CD14-positive monocyte (primary cell): ENCODE measurements at regions not wholly inside any gene's neighbourhood (a gene's known extent, or its start where the extent isn't known, plus 50 kb on each side); places are given as distances from the start of the nearest gene placed in this dataset.

Source experiments
- DNase-seq, 3 donors: peaks; one replicate each; pipeline ENCODE4 v3.0.0-alpha.2; 2011 to 2022
- H2AFZ ChIP-seq: 2 replicates; pipeline ENCODE4 v1.6.0; 2012; ENCODE audit warnings: mild to moderate bottlenecking, low read depth, low read length, inconsistent platforms; ENCODE audit not compliant: insufficient read depth, poor library complexity, severe bottlenecking
- H3K27ac ChIP-seq, 2 donors: 1 replicate in 1 of 2; 2 replicates in 1 of 2; pipeline ENCODE4 v1.5.1; 2012 to 2013; ENCODE audit warnings: low read length in 2 of 2, control low read depth in 1 of 2, inconsistent platforms in 1 of 2, low read depth in 1 of 2, mild to moderate bottlenecking in 1 of 2
- H3K27me3 ChIP-seq, 2 donors: one replicate each; pipeline versions ENCODE4 v1.6.0 to v1.6.1; 2011 to 2013; ENCODE audit warnings: low read length in 2 of 2; ENCODE audit not compliant: control insufficient read depth in 2 of 2, insufficient read depth in 2 of 2
- H3K36me3 ChIP-seq, 2 donors: replicated peaks in 1 of 2; 1 replicate in 1 of 2; 2 replicates in 1 of 2; pipeline versions ENCODE4 v1.5.1 to v1.6.1; 2012 to 2013; ENCODE audit warnings: low read length in 2 of 2, control low read depth in 1 of 2, inconsistent platforms in 1 of 2, mild to moderate bottlenecking in 1 of 2; ENCODE audit not compliant: insufficient read depth in 2 of 2, control insufficient read depth in 1 of 2
- H3K4me1 ChIP-seq, 2 donors: 1 replicate in 1 of 2; 2 replicates in 1 of 2; pipeline versions ENCODE4 v1.5.1 to v1.6.1; 2012 to 2013; ENCODE audit warnings: low read length in 2 of 2, control low read depth in 1 of 2, inconsistent platforms in 1 of 2, mild to moderate bottlenecking in 1 of 2, moderate library complexity in 1 of 2; ENCODE audit not compliant: insufficient read depth in 2 of 2, control insufficient read depth in 1 of 2
- H3K4me2 ChIP-seq: replicated peaks from 2 replicates; pipeline ENCODE3; 2012; ENCODE audit warnings: low read length, moderate library complexity, mild to moderate bottlenecking; ENCODE audit not compliant: poor library complexity, severe bottlenecking; ENCODE audit errors: extremely low read depth
- H3K4me3 ChIP-seq, 3 experiments: fragments of 200-600 bp in 1 of 3; sonication (generic) in 1 of 3; replicated peaks in 1 of 3; 1 replicate in 2 of 3; 2 replicates in 1 of 3; pipeline ENCODE4 v1.5.1; 2011 to 2013; ENCODE audit warnings: low read length in 3 of 3, mild to moderate bottlenecking in 3 of 3, control low read depth in 2 of 3, low read depth in 2 of 3, inconsistent platforms in 1 of 3, moderate library complexity in 1 of 3
- H3K79me2 ChIP-seq: 2 replicates; pipeline ENCODE4 v1.6.0; 2012; ENCODE audit warnings: mild to moderate bottlenecking, control low read depth, inconsistent platforms, low read length, moderate library complexity; ENCODE audit not compliant: insufficient read depth
- H3K9ac ChIP-seq: 2 replicates; pipeline ENCODE4 v1.6.0; 2017; ENCODE audit warnings: low read length, mild to moderate bottlenecking; ENCODE audit not compliant: insufficient read depth, poor library complexity, severe bottlenecking
- H3K9me3 ChIP-seq, 2 donors: replicated peaks in 1 of 2; 1 replicate in 1 of 2; 2 replicates in 1 of 2; pipeline versions ENCODE4 v1.5.1 to v1.6.1; 2012 to 2013; ENCODE audit warnings: low read length in 2 of 2, control low read depth in 1 of 2; ENCODE audit not compliant: control insufficient read depth in 1 of 2, insufficient read depth in 1 of 2
- H4K20me1 ChIP-seq: 2 replicates; pipeline ENCODE4 v1.6.0; 2012; ENCODE audit warnings: mild to moderate bottlenecking, low read length, control low read depth, moderate library complexity; ENCODE audit not compliant: insufficient read depth
- H3K27ac Mint-ChIP-seq, 7 donors: one replicate each; pipeline ENCODE4 v1.8.0; 2020; ENCODE audit warnings: mild to moderate bottlenecking in 7 of 7, mixed read lengths in 7 of 7, moderate library complexity in 6 of 7, inconsistent platforms in 2 of 7
- H3K27me3 Mint-ChIP-seq, 3 donors: one replicate each; pipeline ENCODE4 v1.8.0; 2021 to 2022; ENCODE audit warnings: low read depth in 3 of 3, mild to moderate bottlenecking in 3 of 3, mixed read lengths in 3 of 3, moderate library complexity in 3 of 3, inconsistent platforms in 1 of 3
- H3K36me3 Mint-ChIP-seq, 2 donors: one replicate each; pipeline ENCODE4 v1.8.0; 2020; ENCODE audit warnings: mixed read lengths in 2 of 2, inconsistent platforms in 1 of 2, mild to moderate bottlenecking in 1 of 2
- H3K4me1 Mint-ChIP-seq: one replicate; pipeline ENCODE4 v1.8.0; 2020; ENCODE audit warnings: mild to moderate bottlenecking, mixed read lengths
- H3K4me3 Mint-ChIP-seq, 2 donors: one replicate each; pipeline ENCODE4 v1.8.0; 2020; ENCODE audit warnings: mild to moderate bottlenecking in 2 of 2, mixed read lengths in 2 of 2, moderate library complexity in 1 of 2
- H3K9me3 Mint-ChIP-seq, 7 donors: one replicate each; pipeline ENCODE4 v1.8.0; 2020 to 2022; ENCODE audit warnings: mixed read lengths in 7 of 7, mild to moderate bottlenecking in 6 of 7, moderate library complexity in 6 of 7, inconsistent platforms in 2 of 7
- WGBS: methylation state at CpG from one replicate; pipeline ENCODE4 v1.1.5; 2013; ENCODE audit warnings: missing lambda C conversion rate; ENCODE audit not compliant: insufficient coverage; 5-methylcytosine and 5-hydroxymethylcytosine counted together
- intact Hi-C, 2 donors: fragments of 100-400 bp; cut with micrococcal nuclease; formaldehyde crosslinking; loops; one replicate each; pipeline versions ENCODE4 v1.15.0 to v1.15.1; 2023
- TF ChIP-seq, protein P1 (sequence below): fragments of 200-600 bp; IDR thresholded peaks from one replicate; pipeline ENCODE4 v1.8.0; 2022; ENCODE audit warnings: antibody characterized with exemption, mild to moderate bottlenecking

DNA sequence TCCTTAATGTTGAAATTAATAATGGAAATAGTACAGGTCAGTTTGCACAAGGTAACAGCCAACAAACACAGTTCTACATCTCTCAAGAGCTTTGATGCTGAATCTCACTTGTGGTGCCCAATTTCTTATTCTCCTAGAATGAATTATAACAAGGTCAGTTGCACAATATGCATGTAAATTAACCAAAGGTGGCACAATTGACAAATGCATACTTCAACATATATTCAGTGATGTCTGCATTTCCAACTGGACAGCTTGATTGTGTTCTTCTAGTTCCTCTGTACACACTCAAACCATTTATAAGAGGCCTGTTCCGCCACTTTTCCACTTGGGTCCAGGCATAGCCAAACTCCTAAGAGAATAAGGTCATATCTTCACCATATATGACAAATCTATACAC lies 210.3 kb upstream of the EPHA5 start:
- no peak overlapping the region for H3K27ac Mint-ChIP-seq
- H3K36me3 ChIP-seq = no peaks in the 10 kb centered on the region
- intact Hi-C loops = no loop called here
- no peak overlapping the region for H3K4me2 ChIP-seq
- no peaks in the 10 kb centered on the region for H3K9me3 Mint-ChIP-seq
- TF ChIP-seq, protein P1, sequence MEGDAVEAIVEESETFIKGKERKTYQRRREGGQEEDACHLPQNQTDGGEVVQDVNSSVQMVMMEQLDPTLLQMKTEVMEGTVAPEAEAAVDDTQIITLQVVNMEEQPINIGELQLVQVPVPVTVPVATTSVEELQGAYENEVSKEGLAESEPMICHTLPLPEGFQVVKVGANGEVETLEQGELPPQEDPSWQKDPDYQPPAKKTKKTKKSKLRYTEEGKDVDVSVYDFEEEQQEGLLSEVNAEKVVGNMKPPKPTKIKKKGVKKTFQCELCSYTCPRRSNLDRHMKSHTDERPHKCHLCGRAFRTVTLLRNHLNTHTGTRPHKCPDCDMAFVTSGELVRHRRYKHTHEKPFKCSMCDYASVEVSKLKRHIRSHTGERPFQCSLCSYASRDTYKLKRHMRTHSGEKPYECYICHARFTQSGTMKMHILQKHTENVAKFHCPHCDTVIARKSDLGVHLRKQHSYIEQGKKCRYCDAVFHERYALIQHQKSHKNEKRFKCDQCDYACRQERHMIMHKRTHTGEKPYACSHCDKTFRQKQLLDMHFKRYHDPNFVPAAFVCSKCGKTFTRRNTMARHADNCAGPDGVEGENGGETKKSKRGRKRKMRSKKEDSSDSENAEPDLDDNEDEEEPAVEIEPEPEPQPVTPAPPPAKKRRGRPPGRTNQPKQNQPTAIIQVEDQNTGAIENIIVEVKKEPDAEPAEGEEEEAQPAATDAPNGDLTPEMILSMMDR = no peak
- H3K79me2 ChIP-seq = no peaks in the 10 kb centered on the region
- no peak overlapping the region for H3K27ac ChIP-seq
- no peaks in the 10 kb centered on the region for H3K27me3 Mint-ChIP-seq
- no peaks in the 10 kb centered on the region for H3K36me3 Mint-ChIP-seq
- H3K4me1 Mint-ChIP-seq = no peaks in the 10 kb centered on the region
- no peak overlapping the region for H2AFZ ChIP-seq
- H3K4me3 ChIP-seq = no peak overlapping the region
- no peaks in the 10 kb centered on the region for H3K27me3 ChIP-seq
- no peak overlapping the region for H3K4me3 Mint-ChIP-seq
- DNase-seq = no peak
- no peaks in the 10 kb centered on the region for H3K4me1 ChIP-seq
- no peaks in the 10 kb centered on the region for H4K20me1 ChIP-seq
- H3K9ac ChIP-seq = no peak overlapping the region
- no CpG with 5 or more reads among the region's 1 CpG for WGBS
- H3K9me3 ChIP-seq = no peaks in the 10 kb centered on the region

DNA sequence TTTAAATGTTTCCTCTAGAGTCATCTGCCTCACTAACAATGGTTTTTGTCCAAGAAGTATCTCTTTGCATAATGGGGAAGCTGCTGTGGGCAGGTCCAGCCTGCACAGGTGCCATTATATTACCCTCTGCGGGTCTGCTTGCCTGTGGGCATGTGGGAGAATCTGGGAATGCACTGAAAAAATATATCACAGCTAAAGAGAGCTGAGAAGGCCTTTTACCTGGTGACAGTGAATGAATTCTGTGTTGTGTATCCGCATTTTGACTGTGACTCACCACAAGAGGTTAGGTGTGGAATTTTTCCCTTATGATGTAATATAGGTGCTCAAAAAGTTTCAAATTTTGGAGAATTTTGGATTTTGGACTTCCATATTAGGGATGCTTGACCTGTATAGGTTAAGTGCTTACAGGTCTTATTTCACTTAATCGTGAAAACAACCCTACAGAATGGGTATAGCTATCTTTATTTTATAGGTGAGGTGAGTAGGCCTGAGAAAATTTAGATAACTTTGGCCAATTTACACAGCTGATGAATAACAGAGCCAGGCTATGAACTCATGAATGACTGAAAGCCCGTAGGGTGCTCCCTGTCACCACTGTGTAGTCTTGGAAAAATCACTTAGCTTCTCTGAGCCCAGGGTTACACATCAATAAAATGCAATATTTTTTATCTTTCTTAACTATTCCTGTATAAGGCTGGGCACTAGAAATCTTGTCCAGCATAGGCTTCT lies 198.0 kb upstream of the EPHA5 start:
- peaks cover 0 to 5% (median 0%) of the 10 kb centered on the region in 7 donors for H3K9me3 Mint-ChIP-seq
- 85% methylated on average over 2 of the region's 4 CpGs for WGBS

More for the DNA sequence above, 198.0 kb upstream of the EPHA5 start:
- no peak overlapping the region for H3K4me3 Mint-ChIP-seq
- H3K4me1 Mint-ChIP-seq = no peaks in the 10 kb centered on the region
- H3K27me3 Mint-ChIP-seq = peaks cover 0 to 5% (median 0%) of the 10 kb centered on the region in 3 donors
- no peaks in the 10 kb centered on the region for H3K27me3 ChIP-seq
- no peak overlapping the region for H3K4me2 ChIP-seq
- no peaks in the 10 kb centered on the region for H3K9me3 ChIP-seq
- H3K36me3 Mint-ChIP-seq = no peaks in the 10 kb centered on the region
- no peaks in the 10 kb centered on the region for H3K4me1 ChIP-seq
- H3K36me3 ChIP-seq = no peaks in the 10 kb centered on the region
- no peak overlapping the region for H3K27ac Mint-ChIP-seq
- no peaks in the 10 kb centered on the region for H4K20me1 ChIP-seq
- no peak overlapping the region for H2AFZ ChIP-seq
- no peak overlapping the region for H3K9ac ChIP-seq
- H3K79me2 ChIP-seq = no peaks in the 10 kb centered on the region
- no peak overlapping the region for H3K4me3 ChIP-seq
- intact Hi-C loops = no loop called here
- DNase-seq = no peak
- H3K27ac ChIP-seq = no peak overlapping the region
- TF ChIP-seq, protein P1 = no peak
